Liver (tissue), 3 donors: ENCODE measurements at regions not wholly inside any gene's neighbourhood (a gene's known extent, or its start where the extent isn't known, plus 50 kb on each side); places are given as distances from the start of the nearest gene placed in this dataset.

Experiments used
- ATF3 ChIP-seq: IDR thresholded peaks from 2 replicates; pipeline ENCODE4 v1.6.1; 2016; ENCODE audit warnings: antibody characterized with exemption
- CTCF ChIP-seq: fragments of 150-350 bp; IDR thresholded peaks from 2 replicates; pipeline ENCODE4 v1.5.1; 2017; ENCODE audit warnings: improper control_type of control experiment, low read depth, low read length; ENCODE audit not compliant: missing input control
- EGR1 ChIP-seq, 2 donors: IDR thresholded peaks; 2 replicates each; pipeline ENCODE4 v1.6.1; 2016 to 2018; ENCODE audit warnings: antibody characterized with exemption in 2 of 2, low read depth in 2 of 2
- HNF4A ChIP-seq, 2 donors: conservative IDR thresholded peaks; 2 replicates each; pipeline ENCODE4 v1.6.1; 2016; ENCODE audit warnings: antibody characterized with exemption in 2 of 2, mild to moderate bottlenecking in 2 of 2
- JUND ChIP-seq, 2 donors: IDR thresholded peaks; 2 replicates each; pipeline ENCODE4 v1.6.1; 2016; ENCODE audit warnings: antibody characterized with exemption in 2 of 2
- RAD21 ChIP-seq, 2 donors: IDR thresholded peaks; 2 replicates each; pipeline ENCODE4 v1.6.1; 2016; ENCODE audit warnings: antibody characterized with exemption in 2 of 2, mild to moderate bottlenecking in 2 of 2
- REST ChIP-seq: IDR thresholded peaks from 2 replicates; pipeline ENCODE4 v1.6.1; 2016; ENCODE audit warnings: antibody characterized with exemption, mild to moderate bottlenecking
- RXRA ChIP-seq, 2 donors: IDR thresholded peaks; 2 replicates each; pipeline ENCODE4 v1.6.1; 2017 to 2018; ENCODE audit warnings: antibody characterized with exemption in 2 of 2, mild to moderate bottlenecking in 1 of 2
- TAF1 ChIP-seq: conservative IDR thresholded peaks from 2 replicates; pipeline ENCODE4 v1.6.1; 2016; ENCODE audit warnings: antibody characterized with exemption, mild to moderate bottlenecking
- YY1 ChIP-seq: IDR thresholded peaks from 2 replicates; pipeline ENCODE4 v1.6.1; 2016; ENCODE audit warnings: antibody characterized with exemption, mild to moderate bottlenecking
- TF ChIP-seq, protein P1 (sequence below): IDR thresholded peaks from 2 replicates; pipeline ENCODE4 v1.6.1; 2016; ENCODE audit warnings: antibody characterized with exemption
- TF ChIP-seq, protein P2 (sequence below): IDR thresholded peaks from 2 replicates; pipeline ENCODE4 v1.6.1; 2016; ENCODE audit warnings: antibody characterized with exemption
- donor health status: healthy.
- donor health status: healthy.

DNA sequence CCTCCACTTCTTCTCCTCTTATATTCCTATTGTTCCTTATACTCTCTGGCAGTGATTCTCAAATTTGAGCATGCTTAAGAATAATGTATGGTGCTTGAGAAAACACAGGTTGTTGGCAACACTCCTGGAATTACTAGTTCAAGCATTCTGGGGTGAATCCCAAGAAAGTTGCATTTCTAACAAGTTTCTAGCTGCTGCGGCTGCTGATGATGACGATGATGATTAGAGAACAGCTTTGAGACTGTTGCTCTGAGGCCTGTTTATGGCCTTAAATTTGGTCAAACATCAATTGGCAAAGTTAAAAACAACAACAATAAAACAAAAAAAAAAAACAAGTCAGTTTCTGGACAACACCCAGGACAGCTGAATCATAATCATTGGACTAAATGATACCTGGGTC lies 961.9 kb downstream of the CDH11 start:
- TF ChIP-seq CTCF (no peak), HNF4A (conservative IDR thresholded peaks at IDR 0.05) (no peak), REST (no peak), RXRA (IDR thresholded peaks at IDR 0.05) (no peak), TAF1 (no peak), YY1 (no peak), JUND (IDR thresholded peaks at IDR 0.05) (no peak), RAD21 (IDR thresholded peaks at IDR 0.05) (no peak), EGR1 (IDR thresholded peaks at IDR 0.05; ENCODE audit: low read depth in 2 of 2) (no peak), ATF3 (no peak)
- TF ChIP-seq, protein P1, sequence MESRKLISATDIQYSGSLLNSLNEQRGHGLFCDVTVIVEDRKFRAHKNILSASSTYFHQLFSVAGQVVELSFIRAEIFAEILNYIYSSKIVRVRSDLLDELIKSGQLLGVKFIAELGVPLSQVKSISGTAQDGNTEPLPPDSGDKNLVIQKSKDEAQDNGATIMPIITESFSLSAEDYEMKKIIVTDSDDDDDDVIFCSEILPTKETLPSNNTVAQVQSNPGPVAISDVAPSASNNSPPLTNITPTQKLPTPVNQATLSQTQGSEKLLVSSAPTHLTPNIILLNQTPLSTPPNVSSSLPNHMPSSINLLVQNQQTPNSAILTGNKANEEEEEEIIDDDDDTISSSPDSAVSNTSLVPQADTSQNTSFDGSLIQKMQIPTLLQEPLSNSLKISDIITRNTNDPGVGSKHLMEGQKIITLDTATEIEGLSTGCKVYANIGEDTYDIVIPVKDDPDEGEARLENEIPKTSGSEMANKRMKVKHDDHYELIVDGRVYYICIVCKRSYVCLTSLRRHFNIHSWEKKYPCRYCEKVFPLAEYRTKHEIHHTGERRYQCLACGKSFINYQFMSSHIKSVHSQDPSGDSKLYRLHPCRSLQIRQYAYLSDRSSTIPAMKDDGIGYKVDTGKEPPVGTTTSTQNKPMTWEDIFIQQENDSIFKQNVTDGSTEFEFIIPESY = no peak
- TF ChIP-seq, protein P2, sequence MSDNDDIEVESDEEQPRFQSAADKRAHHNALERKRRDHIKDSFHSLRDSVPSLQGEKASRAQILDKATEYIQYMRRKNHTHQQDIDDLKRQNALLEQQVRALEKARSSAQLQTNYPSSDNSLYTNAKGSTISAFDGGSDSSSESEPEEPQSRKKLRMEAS = no peak
